Osteocyte (in vitro differentiated cells): ENCODE measurements at regions not wholly inside any gene's neighbourhood (a gene's known extent, or its start where the extent isn't known, plus 50 kb on each side); places are given as distances from the start of the nearest gene placed in this dataset.
"Not testable (repeated sequence)": the region's sequence is repeated elsewhere in the genome, so short reads cannot be mapped to it uniquely, and the experiment has no call there.

Source experiments
- DNase-seq: peaks from one replicate; pipeline ENCODE4 v3.0.0; 2021; ENCODE audit warnings: mixed read lengths; ENCODE audit not compliant: unreplicated experiment; ENCODE audit errors: extremely low spot score
- H3K27ac Mint-ChIP-seq: one replicate; pipeline ENCODE4 v1.8.0; 2021; ENCODE audit warnings: mild to moderate bottlenecking, mixed read lengths; ENCODE audit not compliant: unreplicated experiment
- H3K27me3 Mint-ChIP-seq: one replicate; pipeline ENCODE4 v1.8.0; 2021; ENCODE audit warnings: mixed read lengths; ENCODE audit not compliant: unreplicated experiment
- H3K36me3 Mint-ChIP-seq: one replicate; pipeline ENCODE4 v1.8.0; 2021; ENCODE audit warnings: mixed read lengths; ENCODE audit not compliant: unreplicated experiment
- H3K4me1 Mint-ChIP-seq: one replicate; pipeline ENCODE4 v1.8.0; 2021; ENCODE audit warnings: mixed read lengths; ENCODE audit not compliant: unreplicated experiment
- H3K4me3 Mint-ChIP-seq: one replicate; pipeline ENCODE4 v1.8.0; 2021; ENCODE audit warnings: mild to moderate bottlenecking, moderate library complexity, mixed read lengths; ENCODE audit not compliant: unreplicated experiment
- H3K9me3 Mint-ChIP-seq: one replicate; pipeline ENCODE4 v1.8.0; 2021; ENCODE audit warnings: mixed read lengths; ENCODE audit not compliant: unreplicated experiment
- CTCF ChIP-seq: fragments of 200-600 bp; sonication (generic); IDR thresholded peaks from 2 replicates; pipeline ENCODE4 v1.5.0; 2021; ENCODE audit warnings: antibody characterized with exemption, mild to moderate bottlenecking, moderate library complexity

GRCh38 chr1:215287362-215287761 is 204.8 kb downstream of the KCNK2 start:
- H3K4me1 Mint-ChIP-seq, result peaks cover 6% of the 10 kb centered on the region
- H3K27me3 Mint-ChIP-seq, result no peaks in the 10 kb centered on the region
- H3K4me3 Mint-ChIP-seq, result no peak overlapping the region
- no peak for TF ChIP-seq CTCF
- H3K36me3 Mint-ChIP-seq, result no peaks in the 10 kb centered on the region
- H3K27ac Mint-ChIP-seq, result no peak overlapping the region
- no peaks in the 10 kb centered on the region for H3K9me3 Mint-ChIP-seq
- no peak for DNase-seq

- Mint-ChIP-seq H3K27me3 (no peaks in the 10 kb centered on the region), H3K4me1 (peaks cover 5% of the 10 kb centered on the region), H3K9me3 (peaks cover 13% of the 10 kb centered on the region), H3K4me3 (no peak overlapping the region), H3K27ac (no peak overlapping the region), H3K36me3 (peaks cover under 1% of the 10 kb centered on the region)
- DNase-seq, result no peak
- TF ChIP-seq CTCF, result no peak
Measured at GRCh38 chr1:215290018-215290417, 207.5 kb downstream of the KCNK2 start.

GRCh38 chr1:215292932-215293331 is 210.4 kb downstream of the KCNK2 start:
- no peak overlapping the region for H3K4me3 Mint-ChIP-seq
- no peak overlapping the region for H3K27ac Mint-ChIP-seq
- no peaks in the 10 kb centered on the region for H3K27me3 Mint-ChIP-seq
- no peak for DNase-seq
- TF ChIP-seq CTCF, result no peak
- peaks cover 18% of the 10 kb centered on the region for H3K9me3 Mint-ChIP-seq
- H3K36me3 Mint-ChIP-seq, result peaks cover 4% of the 10 kb centered on the region
- no peaks in the 10 kb centered on the region for H3K4me1 Mint-ChIP-seq

GRCh38 chr1:215306426-215306825 is 223.9 kb downstream of the KCNK2 start:
- Mint-ChIP-seq H3K27ac (no peak overlapping the region), H3K4me1 (no peaks in the 10 kb centered on the region), H3K27me3 (peaks cover 9% of the 10 kb centered on the region), H3K36me3 (no peaks in the 10 kb centered on the region), H3K4me3 (no peak overlapping the region), H3K9me3 (no peaks in the 10 kb centered on the region)
- no peak for DNase-seq
- TF ChIP-seq CTCF, result no peak

- Mint-ChIP-seq H3K27me3 (peaks cover 5% of the 10 kb centered on the region), H3K27ac (no peak overlapping the region), H3K36me3 (no peaks in the 10 kb centered on the region), H3K9me3 (no peaks in the 10 kb centered on the region), H3K4me3 (no peak overlapping the region), H3K4me1 (no peaks in the 10 kb centered on the region)
- no peak for TF ChIP-seq CTCF
- DNase-seq, result no peak
Measured at GRCh38 chr1:215321802-215322201, 239.3 kb downstream of the KCNK2 start.

- not testable (repeated sequence) for H3K27ac Mint-ChIP-seq, DNase-seq, H3K4me1 Mint-ChIP-seq, H3K27me3 Mint-ChIP-seq, H3K36me3 Mint-ChIP-seq, H3K9me3 Mint-ChIP-seq, H3K4me3 Mint-ChIP-seq
Measured at GRCh38 chr1:215323992-215324391, 241.5 kb downstream of the KCNK2 start.
